WERI-Rb-1 (cell line): ENCODE measurements at regions not wholly inside any gene's neighbourhood (a gene's known extent, or its start where the extent isn't known, plus 50 kb on each side); places are given as distances from the start of the nearest gene placed in this dataset.

Experiments
- DNase-seq: peaks from one replicate; pipeline ENCODE4 v3.0.0-alpha.2; 2020
- H3K27ac ChIP-seq: fragments of 250-450 bp; sonication (Bioruptor Pico); 2 replicates; pipeline ENCODE4 v1.5.1; 2020; ENCODE audit warnings: mild to moderate bottlenecking, moderate library complexity
- H3K27me3 ChIP-seq: fragments of 250-450 bp; sonication (Bioruptor Pico); 2 replicates; pipeline ENCODE4 v1.5.1; 2021; ENCODE audit warnings: mild to moderate bottlenecking, low read depth, moderate library complexity; ENCODE audit not compliant: insufficient read depth, severe bottlenecking
- H3K36me3 ChIP-seq: fragments of 250-450 bp; sonication (Bioruptor Pico); 2 replicates; pipeline ENCODE4 v1.5.1; 2020; ENCODE audit warnings: mild to moderate bottlenecking, moderate library complexity
- H3K4me3 ChIP-seq: 2 replicates; pipeline ENCODE4 v1.5.1; 2011; ENCODE audit warnings: low read depth, mild to moderate bottlenecking, control low read depth, low read length
- H3K9me3 ChIP-seq: fragments of 250-450 bp; sonication (Bioruptor Pico); 2 replicates; pipeline ENCODE4 v1.5.1; 2021; ENCODE audit warnings: mild to moderate bottlenecking, moderate library complexity; ENCODE audit not compliant: severe bottlenecking
- CTCF ChIP-seq: IDR thresholded peaks from 2 replicates; pipeline ENCODE4 v1.5.1; 2011; ENCODE audit warnings: low read depth, mild to moderate bottlenecking, control low read depth, inconsistent platforms, low read length

- Histone ChIP-seq H3K27me3 (no peaks in the 10 kb centered on the region), H3K36me3 (no peaks in the 10 kb centered on the region), H3K4me3 (no peak overlapping the region), H3K9me3 (no peaks in the 10 kb centered on the region), H3K27ac (no peak overlapping the region)
- no peak for DNase-seq
- no peak for TF ChIP-seq CTCF
Observed at GRCh38 chr21:40901691-40902090, 54.7 kb upstream of the DSCAM start.

DNA sequence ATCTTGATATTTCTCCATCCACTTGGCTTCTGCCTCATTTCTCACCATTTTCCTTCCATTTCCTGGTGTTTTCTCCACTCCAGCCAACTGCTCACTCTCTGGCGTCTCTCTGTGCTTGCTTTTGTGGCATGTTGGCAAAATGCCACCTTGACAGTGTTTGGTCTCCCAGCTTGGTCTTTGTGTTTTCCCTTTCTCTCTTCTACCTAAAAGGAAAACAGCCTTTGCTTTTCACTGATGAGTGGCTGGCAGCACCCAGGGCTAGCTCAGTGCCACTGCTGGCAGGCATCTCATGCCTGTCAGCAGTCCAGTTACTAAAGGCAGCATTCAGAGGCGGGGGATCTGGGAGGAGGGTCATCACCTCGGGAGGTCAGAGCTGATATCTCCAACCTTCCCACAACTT is 55.3 kb upstream of the DSCAM start:
- Histone ChIP-seq H3K27me3 (no peaks in the 10 kb centered on the region), H3K9me3 (no peaks in the 10 kb centered on the region), H3K4me3 (no peak overlapping the region), H3K36me3 (no peaks in the 10 kb centered on the region), H3K27ac (no peak overlapping the region)
- no peak for DNase-seq
- no peak for TF ChIP-seq CTCF

DNA sequence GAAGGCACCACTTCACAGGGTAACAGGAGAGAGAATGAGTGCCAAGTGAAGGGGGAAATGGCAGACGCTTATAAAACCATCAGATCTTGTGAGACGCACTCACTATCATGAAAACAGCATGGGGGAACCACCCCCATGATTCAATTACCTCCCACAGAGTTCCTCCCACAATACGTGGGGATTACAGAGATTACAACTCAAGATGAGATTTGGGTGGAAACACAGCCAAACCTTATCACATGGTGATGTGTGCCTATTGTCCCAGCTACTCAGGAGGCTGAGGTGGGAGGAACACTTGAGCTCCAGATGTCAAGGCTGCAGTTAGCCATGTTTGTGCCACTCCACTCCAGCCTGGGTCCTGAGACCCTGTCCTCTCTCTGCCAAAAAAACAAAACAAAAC is 56.0 kb upstream of the DSCAM start:
- TF ChIP-seq CTCF, result no peak
- Histone ChIP-seq H3K27me3 (no peaks in the 10 kb centered on the region), H3K9me3 (no peaks in the 10 kb centered on the region), H3K36me3 (no peaks in the 10 kb centered on the region), H3K27ac (no peak overlapping the region), H3K4me3 (no peak overlapping the region)
- DNase-seq, result no peak

DNA sequence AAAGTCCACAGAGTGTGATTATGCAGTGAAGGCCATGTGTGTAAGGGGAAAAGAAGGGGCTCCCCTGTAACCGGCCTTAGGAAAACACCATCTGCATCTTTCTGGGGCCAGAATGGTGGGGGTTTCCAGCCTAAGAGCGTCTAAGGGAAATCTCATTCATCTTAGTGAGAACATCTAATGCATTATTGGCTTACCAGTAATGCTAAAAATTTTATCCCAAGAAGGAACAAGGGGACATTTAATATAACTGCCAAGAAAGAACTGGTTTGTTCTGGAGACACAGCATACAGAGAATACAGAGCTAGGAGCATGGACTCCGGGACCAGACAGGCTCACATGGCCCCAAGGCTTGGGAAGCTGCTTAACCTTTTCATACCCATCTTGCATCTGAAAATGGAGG is 58.3 kb upstream of the DSCAM start:
- H3K27me3 ChIP-seq, result no peaks in the 10 kb centered on the region
- no peak for TF ChIP-seq CTCF
- H3K9me3 ChIP-seq, result no peaks in the 10 kb centered on the region
- H3K4me3 ChIP-seq, result no peak overlapping the region
- H3K27ac ChIP-seq, result no peak overlapping the region
- no peaks in the 10 kb centered on the region for H3K36me3 ChIP-seq
- DNase-seq, result no peak

DNA sequence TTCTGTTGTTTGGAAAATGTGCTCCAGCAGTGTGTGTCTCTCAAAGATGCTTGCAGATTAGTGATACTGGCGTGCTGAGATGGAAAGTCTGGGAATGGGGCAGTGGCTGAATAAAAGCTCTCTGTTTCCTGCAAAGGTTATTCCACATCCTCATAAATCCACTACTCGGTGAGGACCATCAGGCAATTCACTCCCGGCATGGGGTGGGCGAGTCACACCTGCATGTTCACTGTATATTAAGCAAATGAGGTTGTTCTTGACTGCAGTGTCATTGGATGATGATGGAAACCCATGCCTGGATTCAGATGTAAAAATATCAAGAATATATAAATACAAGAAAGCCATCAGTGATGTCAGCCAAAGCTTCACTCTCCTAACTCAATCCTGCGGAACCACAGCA is 65.4 kb upstream of the DSCAM start:
- TF ChIP-seq CTCF, result no peak
- no peak for DNase-seq
- H3K27me3 ChIP-seq, result no peaks in the 10 kb centered on the region
- no peaks in the 10 kb centered on the region for H3K9me3 ChIP-seq
- H3K36me3 ChIP-seq, result no peaks in the 10 kb centered on the region
- H3K27ac ChIP-seq, result no peak overlapping the region
- no peak overlapping the region for H3K4me3 ChIP-seq

DNA sequence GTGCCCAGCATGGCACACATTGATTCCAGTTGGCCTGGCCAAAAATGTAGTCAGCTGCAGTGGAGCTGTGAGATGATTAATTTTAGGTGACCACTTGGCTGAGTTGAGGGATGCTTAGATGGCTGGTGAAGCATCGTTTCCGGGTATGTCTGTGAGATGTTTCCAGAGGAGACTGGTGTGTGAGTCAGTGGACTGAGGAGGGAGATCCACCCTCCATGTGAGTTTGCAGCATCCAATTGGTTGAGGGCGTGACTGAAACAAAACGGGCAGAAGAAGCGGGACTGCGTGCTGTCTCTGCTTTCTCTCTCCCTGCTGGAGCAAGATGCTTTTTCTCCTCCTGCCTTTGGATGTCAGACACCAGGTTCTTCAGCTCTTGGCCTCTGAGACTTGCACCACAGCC is 68.2 kb upstream of the DSCAM start:
- Histone ChIP-seq H3K4me3 (no peak overlapping the region), H3K27me3 (no peaks in the 10 kb centered on the region), H3K27ac (no peak overlapping the region), H3K36me3 (no peaks in the 10 kb centered on the region), H3K9me3 (no peaks in the 10 kb centered on the region)
- no peak for TF ChIP-seq CTCF
- no peak for DNase-seq
